DOHH2 (cell line): ENCODE measurements at regions not wholly inside any gene's neighbourhood (a gene's known extent, or its start where the extent isn't known, plus 50 kb on each side); places are given as distances from the start of the nearest gene placed in this dataset.

Experiments
- H3F3A ChIP-seq: fragments of 200-600 bp; sonication (generic), shearing (Covaris generic); 2 replicates; pipeline ENCODE4 v1.6.0; 2016; ENCODE audit warnings: antibody characterized with exemption, mild to moderate bottlenecking; ENCODE audit not compliant: control insufficient read depth, insufficient read depth
- H3K27ac ChIP-seq: fragments of 200-600 bp; sonication (generic); 2 replicates; pipeline ENCODE4 v1.5.1; 2014; ENCODE audit warnings: low read depth, mild to moderate bottlenecking, low read length, moderate library complexity
- H3K27me3 ChIP-seq: fragments of 200-600 bp; sonication (generic); 2 replicates; pipeline ENCODE4 v1.6.1; 2014; ENCODE audit warnings: mild to moderate bottlenecking, low read length, mixed read lengths; ENCODE audit not compliant: control insufficient read depth
- H3K36me3 ChIP-seq: fragments of 200-600 bp; sonication (generic); 2 replicates; pipeline ENCODE4 v1.6.1; 2014; ENCODE audit warnings: mild to moderate bottlenecking, low read length, moderate library complexity, mixed read lengths; ENCODE audit not compliant: control insufficient read depth
- H3K4me1 ChIP-seq: fragments of 200-600 bp; sonication (generic); 2 replicates; pipeline ENCODE4 v1.6.1; 2014; ENCODE audit warnings: mild to moderate bottlenecking, low read length, mixed read lengths; ENCODE audit not compliant: control insufficient read depth
- H3K4me2 ChIP-seq: fragments of 200-600 bp; sonication (generic); 2 replicates; pipeline ENCODE4 v1.6.0; 2014; ENCODE audit warnings: mild to moderate bottlenecking, low read length, moderate library complexity
- H3K4me3 ChIP-seq: fragments of 200-600 bp; sonication (generic); 2 replicates; pipeline ENCODE4 v1.5.1; 2014; ENCODE audit warnings: mild to moderate bottlenecking, low read length, mixed read lengths
- H3K79me2 ChIP-seq: fragments of 200-600 bp; sonication (generic); 2 replicates; pipeline ENCODE4 v1.6.1; 2014; ENCODE audit warnings: mild to moderate bottlenecking, low read length, mixed read lengths; ENCODE audit not compliant: control insufficient read depth
- H3K9me2 ChIP-seq: fragments of 200-600 bp; sonication (generic); replicated peaks from 2 replicates; pipeline ENCODE4 v1.6.1; 2014; ENCODE audit warnings: mild to moderate bottlenecking, low read length, mixed read lengths; ENCODE audit not compliant: control insufficient read depth
- H3K9me3 ChIP-seq: fragments of 200-600 bp; sonication (generic); 2 replicates; pipeline ENCODE4 v1.6.1; 2014; ENCODE audit warnings: antibody characterized with exemption, low read length, mixed read lengths; ENCODE audit not compliant: control insufficient read depth, insufficient read depth
- H4K20me1 ChIP-seq: fragments of 200-600 bp; sonication (generic); 2 replicates; pipeline ENCODE4 v1.6.0; 2014; ENCODE audit warnings: low read depth, mild to moderate bottlenecking, antibody characterized with exemption, low read length, moderate library complexity; ENCODE audit not compliant: control insufficient read depth, insufficient read depth
- CTCF ChIP-seq: fragments of 200-600 bp; sonication (generic); IDR thresholded peaks from one replicate; pipeline ENCODE4 v1.5.1; 2014; ENCODE audit warnings: antibody characterized with exemption, mild to moderate bottlenecking, low read depth, low read length; ENCODE audit not compliant: poor library complexity, severe bottlenecking
- EZH2phosphoT487 ChIP-seq: fragments of 200-600 bp; sonication (generic); IDR thresholded peaks from 2 replicates; pipeline ENCODE4 v1.6.1; 2017; ENCODE audit warnings: borderline replicate concordance, mild to moderate bottlenecking, antibody characterized with exemption, low read length, moderate library complexity, mixed read lengths

DNA sequence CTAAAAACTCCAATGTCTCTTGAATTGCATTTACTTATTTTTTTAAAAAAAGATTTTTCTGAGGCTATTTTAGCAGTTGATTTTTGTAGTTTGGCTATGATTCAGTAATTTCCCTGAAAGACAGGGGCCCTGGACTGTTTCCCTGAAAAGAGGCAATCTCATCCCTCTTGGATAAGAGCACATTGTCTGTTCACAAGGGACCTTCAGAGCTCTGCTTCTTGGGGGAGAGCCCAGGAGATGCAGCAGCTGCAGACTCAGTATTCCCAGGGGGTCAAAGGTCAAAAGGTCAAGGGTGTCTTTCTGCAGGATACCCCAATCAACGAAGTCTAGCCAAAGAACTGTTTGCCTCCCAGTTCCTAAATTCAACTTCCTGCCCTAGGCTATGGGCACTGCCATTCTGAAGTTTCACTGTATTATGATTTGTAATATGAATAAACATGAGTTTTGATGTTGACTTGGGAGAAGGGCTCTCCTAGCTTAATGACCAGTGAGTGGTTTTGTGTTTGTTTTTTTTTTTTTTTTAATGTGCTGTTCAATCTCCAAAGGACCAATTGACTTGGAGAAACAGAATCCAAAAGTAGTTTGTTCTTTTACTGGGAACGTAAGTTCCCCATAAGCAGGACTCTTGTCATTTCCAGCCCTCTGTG, 157.0 kb upstream of the SERPINE2 start:
- no peaks in the 10 kb centered on the region for H4K20me1 ChIP-seq
- H3K27me3 ChIP-seq, result no peaks in the 10 kb centered on the region
- H3K4me1 ChIP-seq, result no peaks in the 10 kb centered on the region
- H3K27ac ChIP-seq, result no peak overlapping the region
- H3K4me2 ChIP-seq, result no peak overlapping the region
- H3K4me3 ChIP-seq, result no peak overlapping the region
- TF ChIP-seq EZH2phosphoT487, result no peak
- TF ChIP-seq CTCF, result no peak
- H3F3A ChIP-seq, result no peaks in the 10 kb centered on the region
- no peaks in the 10 kb centered on the region for H3K9me3 ChIP-seq
- no peaks in the 10 kb centered on the region for H3K9me2 ChIP-seq
- H3K36me3 ChIP-seq, result no peaks in the 10 kb centered on the region
- no peaks in the 10 kb centered on the region for H3K79me2 ChIP-seq

- Histone ChIP-seq H3K27ac (no peak overlapping the region), H3K4me1 (no peaks in the 10 kb centered on the region), H3K4me3 (no peak overlapping the region), H3F3A (no peaks in the 10 kb centered on the region), H3K27me3 (no peaks in the 10 kb centered on the region), H4K20me1 (no peaks in the 10 kb centered on the region), H3K9me2 (no peaks in the 10 kb centered on the region), H3K36me3 (no peaks in the 10 kb centered on the region), H3K4me2 (no peak overlapping the region), H3K79me2 (no peaks in the 10 kb centered on the region), H3K9me3 (no peaks in the 10 kb centered on the region)
- TF ChIP-seq EZH2phosphoT487 (no peak), CTCF (no peak)
These were observed 155.1 kb upstream of the SERPINE2 start for GRCh38 chr2:224194161-224194560.

- no peaks in the 10 kb centered on the region for H4K20me1 ChIP-seq
- H3K27me3 ChIP-seq, result no peaks in the 10 kb centered on the region
- H3K36me3 ChIP-seq, result no peaks in the 10 kb centered on the region
- no peaks in the 10 kb centered on the region for H3K4me1 ChIP-seq
- H3K9me2 ChIP-seq, result no peaks in the 10 kb centered on the region
- H3K79me2 ChIP-seq, result no peaks in the 10 kb centered on the region
- H3K4me2 ChIP-seq, result no peak overlapping the region
- H3F3A ChIP-seq, result no peaks in the 10 kb centered on the region
- no peak overlapping the region for H3K27ac ChIP-seq
- H3K4me3 ChIP-seq, result no peak overlapping the region
- no peaks in the 10 kb centered on the region for H3K9me3 ChIP-seq
- TF ChIP-seq EZH2phosphoT487 (no peak), CTCF (no peak)
These were observed 152.4 kb upstream of the SERPINE2 start for GRCh38 chr2:224191465-224191864.
